Cardiac muscle cell (in vitro differentiated cells and primary cell): ENCODE measurements at regions not wholly inside any gene's neighbourhood (a gene's known extent, or its start where the extent isn't known, plus 50 kb on each side); places are given as distances from the start of the nearest gene placed in this dataset.

Experiments used
- DNase-seq, 2 donors: peaks; one replicate each; pipeline versions ENCODE4 v3.0.0 to v3.0.0-alpha.2; 2010 to 2017; ENCODE audit warnings: low read depth in 1 of 2, low spot score in 1 of 2
- H3K27ac ChIP-seq: fragments of 200-600 bp; sonication (generic); 2 replicates; pipeline ENCODE4 v1.5.1; 2016
- H3K27me3 ChIP-seq: fragments of 200-600 bp; sonication (generic); 2 replicates; pipeline ENCODE4 v1.6.0; 2016; ENCODE audit warnings: control low read depth
- H3K36me3 ChIP-seq: fragments of 200-600 bp; sonication (generic); 2 replicates; pipeline ENCODE4 v1.5.1; 2016; ENCODE audit warnings: control low read depth
- H3K4me1 ChIP-seq: fragments of 200-600 bp; sonication (generic); 2 replicates; pipeline ENCODE4 v1.8.1; 2017; ENCODE audit warnings: low read depth, mild to moderate bottlenecking, mixed run types
- H3K4me3 ChIP-seq: fragments of 200-600 bp; sonication (generic); 2 replicates; pipeline ENCODE4 v1.5.1; 2016; ENCODE audit warnings: mild to moderate bottlenecking
- H3K9me3 ChIP-seq: fragments of 200-600 bp; sonication (generic); 2 replicates; pipeline ENCODE4 v1.5.1; 2017; ENCODE audit warnings: low read depth, mild to moderate bottlenecking, control low read depth
- TF ChIP-seq, protein P1 (sequence below): IDR thresholded peaks from 2 replicates; pipeline ENCODE4 v1.5.1; 2012; ENCODE audit warnings: low read depth, mild to moderate bottlenecking, low read length

GRCh38 chr2:224208443-224208842, 169.4 kb upstream of the SERPINE2 start:
- Histone ChIP-seq H3K4me3 (no peak overlapping the region), H3K27ac (no peak overlapping the region), H3K27me3 (no peaks in the 10 kb centered on the region), H3K36me3 (no peaks in the 10 kb centered on the region), H3K9me3 (no peaks in the 10 kb centered on the region), H3K4me1 (no peaks in the 10 kb centered on the region)
- TF ChIP-seq, protein P1, sequence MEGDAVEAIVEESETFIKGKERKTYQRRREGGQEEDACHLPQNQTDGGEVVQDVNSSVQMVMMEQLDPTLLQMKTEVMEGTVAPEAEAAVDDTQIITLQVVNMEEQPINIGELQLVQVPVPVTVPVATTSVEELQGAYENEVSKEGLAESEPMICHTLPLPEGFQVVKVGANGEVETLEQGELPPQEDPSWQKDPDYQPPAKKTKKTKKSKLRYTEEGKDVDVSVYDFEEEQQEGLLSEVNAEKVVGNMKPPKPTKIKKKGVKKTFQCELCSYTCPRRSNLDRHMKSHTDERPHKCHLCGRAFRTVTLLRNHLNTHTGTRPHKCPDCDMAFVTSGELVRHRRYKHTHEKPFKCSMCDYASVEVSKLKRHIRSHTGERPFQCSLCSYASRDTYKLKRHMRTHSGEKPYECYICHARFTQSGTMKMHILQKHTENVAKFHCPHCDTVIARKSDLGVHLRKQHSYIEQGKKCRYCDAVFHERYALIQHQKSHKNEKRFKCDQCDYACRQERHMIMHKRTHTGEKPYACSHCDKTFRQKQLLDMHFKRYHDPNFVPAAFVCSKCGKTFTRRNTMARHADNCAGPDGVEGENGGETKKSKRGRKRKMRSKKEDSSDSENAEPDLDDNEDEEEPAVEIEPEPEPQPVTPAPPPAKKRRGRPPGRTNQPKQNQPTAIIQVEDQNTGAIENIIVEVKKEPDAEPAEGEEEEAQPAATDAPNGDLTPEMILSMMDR, result no peak
- no peak for DNase-seq

- H3K27ac ChIP-seq, result no peak overlapping the region
- no peak overlapping the region for H3K4me3 ChIP-seq
- no peak for DNase-seq
- no peaks in the 10 kb centered on the region for H3K4me1 ChIP-seq
- H3K27me3 ChIP-seq, result no peaks in the 10 kb centered on the region
- H3K9me3 ChIP-seq, result no peaks in the 10 kb centered on the region
- no peaks in the 10 kb centered on the region for H3K36me3 ChIP-seq
- TF ChIP-seq, protein P1, result no peak
Observed at GRCh38 chr2:224208007-224208406, 168.9 kb upstream of the SERPINE2 start.

DNA sequence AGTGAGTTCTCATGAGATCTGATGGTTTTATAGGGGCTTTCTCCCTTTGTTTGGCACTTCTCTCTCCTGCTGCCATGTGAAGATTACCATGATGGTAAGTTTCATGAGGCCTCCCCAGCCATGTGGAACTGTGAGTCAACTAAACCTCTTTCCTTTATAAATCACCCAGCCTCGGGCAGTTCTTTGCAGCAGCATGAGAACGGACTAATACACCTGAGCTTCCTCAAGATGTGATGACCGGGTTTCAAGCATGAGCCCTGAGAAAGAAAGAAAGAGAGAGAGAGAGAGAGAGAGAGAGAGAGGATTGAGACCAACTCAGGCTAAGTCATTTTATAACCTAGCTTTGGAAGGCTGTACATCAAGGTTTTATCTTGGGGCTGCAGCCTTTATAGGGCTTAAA, 167.7 kb upstream of the SERPINE2 start:
- H3K4me1 ChIP-seq, result no peaks in the 10 kb centered on the region
- no peaks in the 10 kb centered on the region for H3K9me3 ChIP-seq
- no peaks in the 10 kb centered on the region for H3K36me3 ChIP-seq
- H3K4me3 ChIP-seq, result no peak overlapping the region
- no peaks in the 10 kb centered on the region for H3K27me3 ChIP-seq
- no peak overlapping the region for H3K27ac ChIP-seq
- no peak for DNase-seq
- TF ChIP-seq, protein P1, result no peak

DNA sequence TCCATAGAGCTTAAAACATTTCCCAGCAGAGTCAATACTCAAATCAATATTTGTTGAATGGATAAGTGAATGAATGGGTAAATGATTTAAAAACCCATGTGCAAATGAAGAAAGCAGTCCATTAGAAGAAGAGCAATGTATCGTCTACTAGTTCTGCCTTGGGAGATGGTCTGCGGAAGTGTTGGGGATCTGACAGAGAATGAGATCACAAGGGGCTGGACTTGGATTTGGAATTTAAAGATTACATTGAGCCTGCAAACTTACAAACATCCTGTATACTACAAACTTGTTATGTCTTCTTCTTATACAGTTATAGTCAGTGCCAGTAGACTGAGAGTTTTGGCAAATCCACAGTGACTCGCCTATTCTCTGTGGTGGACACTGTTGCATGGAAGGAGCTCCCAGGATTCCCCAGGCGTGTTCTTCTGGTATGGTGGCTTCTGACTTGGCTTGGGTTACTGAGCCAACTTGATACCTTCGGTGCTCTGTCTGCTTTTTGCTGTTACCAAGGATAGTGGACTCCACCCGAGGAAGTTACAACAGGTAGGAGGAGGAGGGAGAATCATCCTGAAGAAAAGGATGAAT, 163.3 kb upstream of the SERPINE2 start:
- H3K4me1 ChIP-seq, result no peaks in the 10 kb centered on the region
- no peaks in the 10 kb centered on the region for H3K36me3 ChIP-seq
- no peaks in the 10 kb centered on the region for H3K27me3 ChIP-seq
- no peak overlapping the region for H3K4me3 ChIP-seq
- H3K9me3 ChIP-seq, result no peaks in the 10 kb centered on the region
- TF ChIP-seq, protein P1, result no peak
- no peak for DNase-seq
- no peak overlapping the region for H3K27ac ChIP-seq

- no peaks in the 10 kb centered on the region for H3K36me3 ChIP-seq
- no peak overlapping the region for H3K4me3 ChIP-seq
- TF ChIP-seq, protein P1, result no peak
- H3K4me1 ChIP-seq, result no peaks in the 10 kb centered on the region
- no peaks in the 10 kb centered on the region for H3K27me3 ChIP-seq
- H3K9me3 ChIP-seq, result no peaks in the 10 kb centered on the region
- no peak overlapping the region for H3K27ac ChIP-seq
- no peak for DNase-seq
Observed at GRCh38 chr2:224198436-224198835, 159.3 kb upstream of the SERPINE2 start.

DNA sequence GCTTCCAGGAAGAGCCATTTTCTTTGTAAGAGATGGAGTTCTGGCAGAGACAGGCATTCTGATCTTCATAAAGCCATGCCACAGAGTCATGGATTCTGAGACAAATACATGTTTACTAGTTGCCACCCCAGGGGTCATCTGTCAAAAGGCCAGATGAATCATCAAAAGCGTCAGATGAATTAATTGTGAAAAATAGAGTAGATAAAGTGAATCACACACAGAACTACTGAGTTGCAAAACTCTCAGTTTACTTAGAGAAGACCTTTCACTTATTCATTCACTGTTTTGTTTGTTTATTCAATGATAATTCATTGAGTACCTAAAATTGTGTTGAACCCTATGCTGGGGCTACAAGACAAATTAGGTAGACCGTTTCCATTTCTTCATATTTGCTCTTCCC, 157.7 kb upstream of the SERPINE2 start:
- Histone ChIP-seq H3K4me3 (no peak overlapping the region), H3K4me1 (no peaks in the 10 kb centered on the region), H3K9me3 (no peaks in the 10 kb centered on the region), H3K36me3 (no peaks in the 10 kb centered on the region), H3K27ac (no peak overlapping the region), H3K27me3 (no peaks in the 10 kb centered on the region)
- TF ChIP-seq, protein P1, result no peak
- no peak for DNase-seq
